Type B pancreatic cell (in vitro differentiated cells): ENCODE measurements at regions not wholly inside any gene's neighbourhood (a gene's known extent, or its start where the extent isn't known, plus 50 kb on each side); places are given as distances from the start of the nearest gene placed in this dataset.

Source experiments
- DNase-seq: peaks from one replicate; pipeline ENCODE4 v3.0.0; 2021; ENCODE audit warnings: mixed read lengths; ENCODE audit not compliant: unreplicated experiment; ENCODE audit errors: extremely low spot score
- H3K27ac Mint-ChIP-seq: 2 replicates; pipeline ENCODE4 v1.8.0; 2021; ENCODE audit warnings: mild to moderate bottlenecking, mixed read lengths
- H3K27me3 Mint-ChIP-seq: 2 replicates; pipeline ENCODE4 v1.8.0; 2021; ENCODE audit warnings: mixed read lengths
- H3K36me3 Mint-ChIP-seq: 2 replicates; pipeline ENCODE4 v1.8.0; 2021; ENCODE audit warnings: mixed read lengths
- H3K4me1 Mint-ChIP-seq: one replicate; pipeline ENCODE4 v1.8.0; 2021; ENCODE audit warnings: mixed read lengths; ENCODE audit not compliant: unreplicated experiment
- H3K4me3 Mint-ChIP-seq: 2 replicates; pipeline ENCODE4 v1.8.0; 2021; ENCODE audit warnings: mild to moderate bottlenecking, mixed read lengths
- H3K9me3 Mint-ChIP-seq: 2 replicates; pipeline ENCODE4 v1.8.0; 2021; ENCODE audit warnings: mixed read lengths
- CTCF ChIP-seq: fragments of 200-600 bp; sonication (generic); conservative IDR thresholded peaks from 2 replicates; pipeline ENCODE4 v1.5.0; 2021; ENCODE audit warnings: antibody characterized with exemption, mild to moderate bottlenecking

- peaks cover 8% of the 10 kb centered on the region for H3K9me3 Mint-ChIP-seq
- no peak for TF ChIP-seq CTCF
- H3K27me3 Mint-ChIP-seq: peaks cover 16% of the 10 kb centered on the region
- H3K4me3 Mint-ChIP-seq: no peak overlapping the region
- no peak for DNase-seq
- H3K27ac Mint-ChIP-seq: no peak overlapping the region
- peaks cover 24% of the 10 kb centered on the region for H3K4me1 Mint-ChIP-seq
- no peaks in the 10 kb centered on the region for H3K36me3 Mint-ChIP-seq
Observed at GRCh38 chr17:5783269-5783668, 199.0 kb upstream of the NLRP1 start.

GRCh38 chr17:5783851-5784250 is 199.5 kb upstream of the NLRP1 start:
- peaks cover 8% of the 10 kb centered on the region for H3K9me3 Mint-ChIP-seq
- no peak overlapping the region for H3K27ac Mint-ChIP-seq
- H3K4me3 Mint-ChIP-seq: no peak overlapping the region
- peaks cover 16% of the 10 kb centered on the region for H3K27me3 Mint-ChIP-seq
- no peak for DNase-seq
- H3K4me1 Mint-ChIP-seq: peaks cover 24% of the 10 kb centered on the region
- no peak for TF ChIP-seq CTCF
- no peaks in the 10 kb centered on the region for H3K36me3 Mint-ChIP-seq

- no peak overlapping the region for H3K4me3 Mint-ChIP-seq
- no peak overlapping the region for H3K27ac Mint-ChIP-seq
- no peak for TF ChIP-seq CTCF
- H3K27me3 Mint-ChIP-seq: peaks cover 25% of the 10 kb centered on the region
- peaks cover 8% of the 10 kb centered on the region for H3K9me3 Mint-ChIP-seq
- peaks cover 29% of the 10 kb centered on the region for H3K4me1 Mint-ChIP-seq
- no peaks in the 10 kb centered on the region for H3K36me3 Mint-ChIP-seq
- DNase-seq: no peak
Observed at GRCh38 chr17:5784791-5785190, 200.5 kb upstream of the NLRP1 start.

- Mint-ChIP-seq H3K36me3 (no peaks in the 10 kb centered on the region), H3K9me3 (peaks cover 8% of the 10 kb centered on the region), H3K4me1 (peaks cover 26% of the 10 kb centered on the region), H3K27ac (no peak overlapping the region), H3K4me3 (no peak overlapping the region), H3K27me3 (peaks cover 30% of the 10 kb centered on the region)
- DNase-seq: no peak
- TF ChIP-seq CTCF: no peak
Observed at GRCh38 chr17:5785338-5785737, 201.0 kb upstream of the NLRP1 start.

- Mint-ChIP-seq H3K4me1 (peaks cover 20% of the 10 kb centered on the region), H3K4me3 (no peak overlapping the region), H3K27ac (no peak overlapping the region), H3K9me3 (peaks cover 8% of the 10 kb centered on the region), H3K27me3 (peaks cover 28% of the 10 kb centered on the region), H3K36me3 (no peaks in the 10 kb centered on the region)
- no peak for TF ChIP-seq CTCF
- no peak for DNase-seq
Observed at GRCh38 chr17:5785867-5786509, 201.7 kb upstream of the NLRP1 start.

GRCh38 chr17:5786510-5786875 is 202.2 kb upstream of the NLRP1 start:
- Mint-ChIP-seq H3K9me3 (peaks cover 8% of the 10 kb centered on the region), H3K27me3 (peaks cover 28% of the 10 kb centered on the region), H3K4me1 (peaks cover 15% of the 10 kb centered on the region), H3K27ac (no peak overlapping the region), H3K4me3 (no peak overlapping the region), H3K36me3 (no peaks in the 10 kb centered on the region)
- no peak for TF ChIP-seq CTCF
- DNase-seq: no peak
